Stimulated activated CD4-positive, alpha-beta T cell treated with anti-CD3 and anti-CD28 coated beads, Interleukin-12 subunit alpha, Interleukin-12 subunit beta, amount 100 ng/mL, for 48 hours (primary cell): ENCODE measurements at regions not wholly inside any gene's neighbourhood (a gene's known extent, or its start where the extent isn't known, plus 50 kb on each side); places are given as distances from the start of the nearest gene placed in this dataset.

Experiments used
- DNase-seq, 3 donors: peaks; one replicate each; pipeline ENCODE4 v3.0.0-alpha.2; 2020; ENCODE audit warnings: low read depth in 2 of 3, low spot score in 1 of 3

- DNase-seq = no peak
Observed at GRCh38 chr18:45119876-45120275, 439.2 kb downstream of the SETBP1 start.

GRCh38 chr18:45121146-45121545 lies 440.5 kb downstream of the SETBP1 start:
- DNase-seq = no peak

- DNase-seq = no peak
Observed at GRCh38 chr18:45122506-45122905, 441.8 kb downstream of the SETBP1 start.

GRCh38 chr18:45127405-45127804 lies 446.7 kb downstream of the SETBP1 start:
- no peak for DNase-seq

- DNase-seq = no peak
Observed at GRCh38 chr18:45133276-45133675, 452.6 kb downstream of the SETBP1 start.

- no peak for DNase-seq
Observed at GRCh38 chr18:45136381-45137086, 455.8 kb downstream of the SETBP1 start.

GRCh38 chr18:45137087-45137419 lies 456.4 kb downstream of the SETBP1 start:
- no peak for DNase-seq

- no peak for DNase-seq
Observed at GRCh38 chr18:45139478-45139877, 458.8 kb downstream of the SETBP1 start.

- no peak for DNase-seq
Observed at GRCh38 chr18:45142868-45143267, 462.2 kb downstream of the SETBP1 start.

GRCh38 chr18:45149712-45150111 lies 465.6 kb upstream of the SLC14A2 start:
- DNase-seq = no peak

- DNase-seq = no peak
Observed at GRCh38 chr18:45151645-45152044, 463.6 kb upstream of the SLC14A2 start.

- DNase-seq = no peak
Observed at GRCh38 chr18:45155526-45155925, 459.8 kb upstream of the SLC14A2 start.

GRCh38 chr18:45156946-45157345 lies 458.3 kb upstream of the SLC14A2 start:
- DNase-seq = no peak

GRCh38 chr18:45157576-45157975 lies 457.7 kb upstream of the SLC14A2 start:
- DNase-seq = no peak

- DNase-seq = no peak
Observed at GRCh38 chr18:45161850-45162249, 453.4 kb upstream of the SLC14A2 start.

GRCh38 chr18:45163871-45164270 lies 451.4 kb upstream of the SLC14A2 start:
- no peak for DNase-seq

GRCh38 chr18:45164551-45164950 lies 450.7 kb upstream of the SLC14A2 start:
- no peak for DNase-seq

GRCh38 chr18:45165176-45165713 lies 450.0 kb upstream of the SLC14A2 start:
- no peak for DNase-seq

- DNase-seq = no peak
Observed at GRCh38 chr18:45165871-45166270, 449.4 kb upstream of the SLC14A2 start.

GRCh38 chr18:45166341-45166835 lies 448.9 kb upstream of the SLC14A2 start:
- DNase-seq = no peak

GRCh38 chr18:45166836-45167551 lies 448.3 kb upstream of the SLC14A2 start:
- no peak for DNase-seq

GRCh38 chr18:45167631-45168280 lies 447.5 kb upstream of the SLC14A2 start:
- DNase-seq = no peak
